PC-9 (cell line): ENCODE measurements at regions not wholly inside any gene's neighbourhood (a gene's known extent, or its start where the extent isn't known, plus 50 kb on each side); places are given as distances from the start of the nearest gene placed in this dataset.
"Not testable (repeated sequence)": the region's sequence is repeated elsewhere in the genome, so short reads cannot be mapped to it uniquely, and the experiment has no call there.

ENCODE experiments used
- BruUV-seq: library from RNA; stranded (reverse); fragments of 400-500 nt; replicated peaks from 2 replicates; lab custom pipeline; 2021; lab: Mats Ljungman, UMichigan
- CTCF ChIA-PET: fragments of 300-600 bp; sonication (Branson Sonifier 250); formaldehyde crosslinking; loops from one replicate; lab custom pipeline; 2022; ENCODE audit warnings: antibody characterized with exemption; lab: Charles Lee
- POLR2A ChIA-PET: fragments of 300-600 bp; sonication (Branson Sonifier 250); formaldehyde crosslinking; loops from one replicate; lab custom pipeline; 2022; ENCODE audit warnings: antibody characterized with exemption; ENCODE audit not compliant: unreplicated experiment; lab: Charles Lee
- DNase-seq, 2 experiments: peaks; one replicate each; pipeline versions ENCODE4 v3.0.0 to v3.0.0-alpha.2; 2015 to 2022; ENCODE audit warnings: mixed read lengths in 1 of 2
- H2AFZ ChIP-seq: fragments of 200-600 bp; sonication (generic); 2 replicates; pipeline ENCODE4 v1.8.1; 2017; ENCODE audit warnings: antibody characterized with exemption
- H3F3A ChIP-seq: fragments of 200-600 bp; sonication (generic); 2 replicates; pipeline ENCODE4 v1.8.1; 2017; ENCODE audit warnings: antibody characterized with exemption, mild to moderate bottlenecking, low read depth; ENCODE audit not compliant: insufficient read depth
- H3K27ac ChIP-seq: fragments of 200-600 bp; sonication (generic); 2 replicates; pipeline ENCODE4 v1.6.1; 2016; ENCODE audit warnings: mixed run types
- H3K27me3 ChIP-seq: fragments of 200-600 bp; sonication (generic); 2 replicates; pipeline ENCODE4 v1.6.1; 2016; ENCODE audit warnings: low read depth, mixed run types; ENCODE audit not compliant: insufficient read depth
- H3K36me3 ChIP-seq: fragments of 200-600 bp; sonication (generic); 2 replicates; pipeline ENCODE4 v1.6.1; 2016; ENCODE audit warnings: low read depth, mixed run types
- H3K4me1 ChIP-seq: fragments of 200-600 bp; sonication (generic); replicated peaks from 2 replicates; pipeline ENCODE4 v1.6.1; 2016; ENCODE audit warnings: mixed run types; ENCODE audit not compliant: insufficient read depth
- H3K4me2 ChIP-seq: fragments of 200-600 bp; sonication (generic); 2 replicates; pipeline ENCODE4 v1.6.1; 2017; ENCODE audit warnings: mixed run types
- H3K4me3 ChIP-seq: fragments of 200-600 bp; sonication (generic); 2 replicates; pipeline ENCODE4 v1.6.1; 2016; ENCODE audit warnings: mixed run types
- H3K79me2 ChIP-seq: fragments of 200-600 bp; sonication (generic); 2 replicates; pipeline ENCODE4 v1.6.1; 2017; ENCODE audit warnings: low read depth, mixed run types
- H3K9me2 ChIP-seq: fragments of 200-600 bp; sonication (generic); 2 replicates; pipeline ENCODE4 v1.8.1; 2017; ENCODE audit warnings: mild to moderate bottlenecking; ENCODE audit not compliant: insufficient read depth
- H3K9me3 ChIP-seq: fragments of 200-600 bp; sonication (generic); 2 replicates; pipeline ENCODE4 v1.8.1; 2016; ENCODE audit warnings: low read depth; ENCODE audit not compliant: insufficient read depth
- H4K20me1 ChIP-seq: fragments of 200-600 bp; sonication (generic); 2 replicates; pipeline ENCODE4 v1.8.1; 2017; ENCODE audit not compliant: insufficient read depth
- CTCF ChIP-seq: fragments of 200-600 bp; sonication (generic); conservative IDR thresholded peaks from 2 replicates; pipeline ENCODE4 v1.6.1; 2017; ENCODE audit warnings: mixed run types, antibody characterized with exemption, mild to moderate bottlenecking, moderate library complexity
- EZH2 ChIP-seq: fragments of 200-600 bp; sonication (generic); IDR thresholded peaks from 2 replicates; pipeline ENCODE4 v1.8.0; 2017; ENCODE audit warnings: antibody characterized with exemption, low read depth
- intact Hi-C: fragments of 100-400 bp; cut with micrococcal nuclease; formaldehyde crosslinking; loops from one replicate; pipeline ENCODE4 v1.10.0; 2022; ENCODE audit not compliant: unreplicated experiment

GRCh38 chr9:110130791-110131416, 77.1 kb downstream of the C9orf152 start:
- CTCF ChIA-PET, result interaction anchor here (0.5 to 0.9 kb wide), 2 partner anchors 224 to 228 kb away, joined by 3 to 5 read pairs; no protein-coding TSS in a partner anchor
- no peaks in the 10 kb centered on the region for H3K27me3 ChIP-seq
- TSS peak; percentile 30 for BruUV-seq
- H2AFZ ChIP-seq, result no peak overlapping the region
- H3K79me2 ChIP-seq, result peaks cover 48% of the 10 kb centered on the region
- peaks cover 46% of the 10 kb centered on the region for H3F3A ChIP-seq
- no peaks in the 10 kb centered on the region for H3K9me2 ChIP-seq
- TF ChIP-seq EZH2, result no peak
- no peak for TF ChIP-seq CTCF
- no peaks in the 10 kb centered on the region for H4K20me1 ChIP-seq
- 0 out of 2 replicates have a peak, but pooled peaks cover 4% of the 10 kb centered on the region for H3K9me3 ChIP-seq
- POLR2A ChIA-PET, result interaction anchor here (0.5 to 0.7 kb wide), 5 partner anchors 21 to 661 kb away, joined by 4 to 7 read pairs (median 4); no protein-coding TSS in a partner anchor
- peak overlapping the region; percentile 93 for H3K27ac ChIP-seq
- no peaks in the 10 kb centered on the region for H3K36me3 ChIP-seq
- H3K4me2 ChIP-seq, result peak overlapping the region; percentile 52
- intact Hi-C loops, result loop anchor here (1.0 to 2.0 kb wide), 3 partner anchors 10 to 82 kb away; no protein-coding TSS in a partner anchor
- peaks cover 67% of the 10 kb centered on the region for H3K4me1 ChIP-seq
- DNase-seq, result peak; percentile 42 to 68
- H3K4me3 ChIP-seq, result no peak overlapping the region

- peak overlapping the region; percentile 52 for H3K4me2 ChIP-seq
- ChIA-PET POLR2A (interaction anchor here (0.6 kb wide), 1 partner anchor 662 kb away, joined by 7 read pairs; no protein-coding TSS in a partner anchor), CTCF (interaction anchor here (0.5 to 0.9 kb wide), 3 partner anchors 13 to 228 kb away, joined by 3 to 5 read pairs (median 3); no protein-coding TSS in a partner anchor)
Measured at GRCh38 chr9:110131499-110131898, 76.5 kb downstream of the C9orf152 start.

GRCh38 chr9:110132531-110132930, 75.4 kb downstream of the C9orf152 start:
- Histone ChIP-seq H3K27ac (peak overlapping the region; percentile 93), H3K79me2 (peaks cover 64% of the 10 kb centered on the region), H3K4me2 (peak overlapping the region; percentile 52), H3F3A (peaks cover 46% of the 10 kb centered on the region), H3K4me1 (peaks cover 71% of the 10 kb centered on the region)
- intact Hi-C loops, H2AFZ ChIP-seq, H4K20me1 ChIP-seq, H3K4me3 ChIP-seq, H3K27me3 ChIP-seq, BruUV-seq, DNase-seq, CTCF ChIA-PET, POLR2A ChIA-PET, H3K9me3 ChIP-seq, H3K36me3 ChIP-seq, H3K9me2 ChIP-seq: not testable (repeated sequence)

More at GRCh38 chr9:110131499-110131898, 76.5 kb downstream of the C9orf152 start:
- Histone ChIP-seq H3K9me3 (0 out of 2 replicates have a peak, but pooled peaks cover 4% of the 10 kb centered on the region), H3K27ac (peak overlapping the region; percentile 93), H3K4me1 (peaks cover 71% of the 10 kb centered on the region), H4K20me1 (no peaks in the 10 kb centered on the region), H3F3A (peaks cover 46% of the 10 kb centered on the region), H3K27me3 (no peaks in the 10 kb centered on the region), H2AFZ (no peak overlapping the region), H3K79me2 (peaks cover 54% of the 10 kb centered on the region), H3K9me2 (no peaks in the 10 kb centered on the region), H3K36me3 (no peaks in the 10 kb centered on the region), H3K4me3 (no peak overlapping the region)
- no TSS peak for BruUV-seq
- peak; percentile 70 to 96 for DNase-seq
- TF ChIP-seq EZH2 (no peak), CTCF (no peak)
- intact Hi-C loops, result loop anchor here (1.0 to 2.0 kb wide), 3 partner anchors 10 to 83 kb away; no protein-coding TSS in a partner anchor
